ENCODE measurements at regions not wholly inside any gene's neighbourhood (a gene's known extent, or its start where the extent isn't known, plus 50 kb on each side); places are given as distances from the start of the nearest gene placed in this dataset.
"Not testable (repeated sequence)": the region's sequence is repeated elsewhere in the genome, so short reads cannot be mapped to it uniquely, and the experiment has no call there.

- not testable (repeated sequence) for DNase-seq
Measured at GRCh38 chr1:41308520-41308919, 52.7 kb upstream of the FOXO6 start.

- no peak for DNase-seq
Measured at GRCh38 chr1:41305576-41306363, 55.5 kb upstream of the FOXO6 start.

GRCh38 chr1:41296506-41296905, 54.4 kb upstream of the SCMH1 start:
- no peak for DNase-seq

- no peak for DNase-seq
Measured at GRCh38 chr1:41294216-41294615, 52.1 kb upstream of the SCMH1 start.

GRCh38 chr1:41293779-41294178, 51.7 kb upstream of the SCMH1 start:
- DNase-seq: peak; percentile 8
